ENCODE measurements at regions not wholly inside any gene's neighbourhood (a gene's known extent, or its start where the extent isn't known, plus 50 kb on each side); places are given as distances from the start of the nearest gene placed in this dataset.
A peak's percentile ranks its signal among the peaks of the same experiment; 100 is the strongest.

GRCh38 chr2:187971893-187972292 is 319.8 kb upstream of the GULP1 start:
- POLR2A ChIA-PET (ENCODE audit: low non-redundant PET) = no interaction called here
- no TSS peak for BruUV-seq (replicated peaks)
- Histone ChIP-seq H3K27ac (ENCODE audit: low read depth, low read length, poor library complexity, severe bottlenecking) (no peak overlapping the region), H3K36me3 (ENCODE audit: insufficient read depth, low read length, poor library complexity, severe bottlenecking) (no peaks in the 10 kb centered on the region), H3K4me1 (ENCODE audit: insufficient read depth, low read length, poor library complexity, severe bottlenecking) (no peaks in the 10 kb centered on the region), H3K27me3 (replicated peaks; ENCODE audit: insufficient read depth, low read depth, low read length, poor library complexity) (no peaks in the 10 kb centered on the region), H3K9me3 (ENCODE audit: low read depth, low read length, poor library complexity, severe bottlenecking) (no peaks in the 10 kb centered on the region), H3K4me3 (ENCODE audit: low read depth, low read length, poor library complexity, severe bottlenecking) (no peak overlapping the region)
- TF ChIP-seq CTCF (conservative IDR thresholded peaks at IDR 0.05; ENCODE audit: low read depth, low read length) (0 out of 2 replicates have a peak, but pooled peaks have one; percentile 9), EZH2 (IDR thresholded peaks at IDR 0.05; ENCODE audit: borderline replicate concordance, low read depth, low read length, poor library complexity, severe bottlenecking) (no peak)
- DNase-seq (ENCODE audit: low spot score) = no peak
- CTCF ChIA-PET = no interaction called here
- intact Hi-C loops (cut with micrococcal nuclease; ENCODE audit: unreplicated experiment) = no loop called here

GRCh38 chr2:187976259-187976985 is 315.3 kb upstream of the GULP1 start:
- DNase-seq (ENCODE audit: low spot score) = no peak
- H3K36me3 ChIP-seq (ENCODE audit: insufficient read depth, low read length, poor library complexity, severe bottlenecking) = no peaks in the 10 kb centered on the region
- H3K4me1 ChIP-seq (ENCODE audit: insufficient read depth, low read length, poor library complexity, severe bottlenecking) = no peaks in the 10 kb centered on the region
- no peaks in the 10 kb centered on the region for H3K9me3 ChIP-seq (ENCODE audit: low read depth, low read length, poor library complexity, severe bottlenecking)
- H3K27me3 ChIP-seq (replicated peaks; ENCODE audit: insufficient read depth, low read depth, low read length, poor library complexity) = no peaks in the 10 kb centered on the region
- ChIA-PET CTCF (no interaction called here), POLR2A (ENCODE audit: low non-redundant PET) (no interaction called here)
- H3K27ac ChIP-seq (ENCODE audit: low read depth, low read length, poor library complexity, severe bottlenecking) = no peak overlapping the region
- intact Hi-C loops (cut with micrococcal nuclease; ENCODE audit: unreplicated experiment) = no loop called here
- H3K4me3 ChIP-seq (ENCODE audit: low read depth, low read length, poor library complexity, severe bottlenecking) = no peak overlapping the region
- BruUV-seq (replicated peaks) = no TSS peak
- TF ChIP-seq CTCF (conservative IDR thresholded peaks at IDR 0.05; ENCODE audit: low read depth, low read length) = no peak
- TF ChIP-seq EZH2 (IDR thresholded peaks at IDR 0.05; ENCODE audit: borderline replicate concordance, low read depth, low read length, poor library complexity, severe bottlenecking) = no peak

GRCh38 chr2:187976986-187977333 is 314.7 kb upstream of the GULP1 start:
- H3K4me3 ChIP-seq (ENCODE audit: low read depth, low read length, poor library complexity, severe bottlenecking) = no peak overlapping the region
- no peaks in the 10 kb centered on the region for H3K4me1 ChIP-seq (ENCODE audit: insufficient read depth, low read length, poor library complexity, severe bottlenecking)
- ChIA-PET POLR2A (ENCODE audit: low non-redundant PET) (no interaction called here), CTCF (no interaction called here)
- H3K27me3 ChIP-seq (replicated peaks; ENCODE audit: insufficient read depth, low read depth, low read length, poor library complexity) = no peaks in the 10 kb centered on the region
- no TSS peak for BruUV-seq (replicated peaks)
- no peak for DNase-seq (ENCODE audit: low spot score)
- no peaks in the 10 kb centered on the region for H3K36me3 ChIP-seq (ENCODE audit: insufficient read depth, low read length, poor library complexity, severe bottlenecking)
- intact Hi-C loops (cut with micrococcal nuclease; ENCODE audit: unreplicated experiment) = no loop called here
- H3K9me3 ChIP-seq (ENCODE audit: low read depth, low read length, poor library complexity, severe bottlenecking) = no peaks in the 10 kb centered on the region
- no peak for TF ChIP-seq CTCF (conservative IDR thresholded peaks at IDR 0.05; ENCODE audit: low read depth, low read length)
- TF ChIP-seq EZH2 (IDR thresholded peaks at IDR 0.05; ENCODE audit: borderline replicate concordance, low read depth, low read length, poor library complexity, severe bottlenecking) = no peak
- no peak overlapping the region for H3K27ac ChIP-seq (ENCODE audit: low read depth, low read length, poor library complexity, severe bottlenecking)

Measured in A673 (cell line).